GM18861 (cell line): ENCODE measurements at regions not wholly inside any gene's neighbourhood (a gene's known extent, or its start where the extent isn't known, plus 50 kb on each side); places are given as distances from the start of the nearest gene placed in this dataset.
"Not testable (repeated sequence)": the region's sequence is repeated elsewhere in the genome, so short reads cannot be mapped to it uniquely, and the experiment has no call there.

Experiments used
- ATAC-seq: cut with Tn5 transposase; IDR thresholded peaks from one replicate; pipeline ENCODE4 v1.9.1; 2021; ENCODE audit not compliant: unreplicated experiment

GRCh38 chr9:31740705-31741104 is 643.7 kb upstream of the ACO1 start:
- ATAC-seq, result no peak

- ATAC-seq, result no peak
Measured at GRCh38 chr9:31744589-31744988, 639.9 kb upstream of the ACO1 start.

- ATAC-seq, result no peak
Measured at GRCh38 chr9:31745468-31745867, 639.0 kb upstream of the ACO1 start.

- ATAC-seq, result no peak
Measured at GRCh38 chr9:31745886-31746285, 638.6 kb upstream of the ACO1 start.

- no peak for ATAC-seq
Measured at GRCh38 chr9:31753756-31754155, 630.7 kb upstream of the ACO1 start.

GRCh38 chr9:31759703-31760102 is 624.7 kb upstream of the ACO1 start:
- no peak for ATAC-seq

- not testable (repeated sequence) for ATAC-seq
Measured at GRCh38 chr9:31774021-31774420, 610.4 kb upstream of the ACO1 start.

- no peak for ATAC-seq
Measured at GRCh38 chr9:31774571-31774970, 609.9 kb upstream of the ACO1 start.

- no peak for ATAC-seq
Measured at GRCh38 chr9:31776471-31776870, 608.0 kb upstream of the ACO1 start.

- ATAC-seq, result no peak
Measured at GRCh38 chr9:31783491-31783890, 601.0 kb upstream of the ACO1 start.

GRCh38 chr9:31790720-31791119 is 593.7 kb upstream of the ACO1 start:
- ATAC-seq, result no peak

GRCh38 chr9:31799953-31800609 is 584.4 kb upstream of the ACO1 start:
- no peak for ATAC-seq

- ATAC-seq, result no peak
Measured at GRCh38 chr9:31807574-31808256, 576.7 kb upstream of the ACO1 start.

- ATAC-seq, result no peak
Measured at GRCh38 chr9:31808766-31809165, 575.7 kb upstream of the ACO1 start.

- ATAC-seq, result no peak
Measured at GRCh38 chr9:31820426-31820825, 564.0 kb upstream of the ACO1 start.

- ATAC-seq, result no peak
Measured at GRCh38 chr9:31821583-31821982, 562.9 kb upstream of the ACO1 start.

- no peak for ATAC-seq
Measured at GRCh38 chr9:31823365-31823764, 561.1 kb upstream of the ACO1 start.

GRCh38 chr9:31824860-31825259 is 559.6 kb upstream of the ACO1 start:
- ATAC-seq, result no peak

GRCh38 chr9:31837211-31837610 is 547.2 kb upstream of the ACO1 start:
- no peak for ATAC-seq

- ATAC-seq, result no peak
Measured at GRCh38 chr9:31839273-31839672, 545.2 kb upstream of the ACO1 start.

GRCh38 chr9:31840702-31841101 is 543.7 kb upstream of the ACO1 start:
- ATAC-seq, result no peak

- no peak for ATAC-seq
Measured at GRCh38 chr9:31847963-31848362, 536.5 kb upstream of the ACO1 start.
